ENCODE measurements at regions not wholly inside any gene's neighbourhood (a gene's known extent, or its start where the extent isn't known, plus 50 kb on each side); places are given as distances from the start of the nearest gene placed in this dataset. TPM values are rescaled to one million over a fixed set of nuclear protein-coding genes. Genes with fewer than 3 reads are reported as not detected.

DNA sequence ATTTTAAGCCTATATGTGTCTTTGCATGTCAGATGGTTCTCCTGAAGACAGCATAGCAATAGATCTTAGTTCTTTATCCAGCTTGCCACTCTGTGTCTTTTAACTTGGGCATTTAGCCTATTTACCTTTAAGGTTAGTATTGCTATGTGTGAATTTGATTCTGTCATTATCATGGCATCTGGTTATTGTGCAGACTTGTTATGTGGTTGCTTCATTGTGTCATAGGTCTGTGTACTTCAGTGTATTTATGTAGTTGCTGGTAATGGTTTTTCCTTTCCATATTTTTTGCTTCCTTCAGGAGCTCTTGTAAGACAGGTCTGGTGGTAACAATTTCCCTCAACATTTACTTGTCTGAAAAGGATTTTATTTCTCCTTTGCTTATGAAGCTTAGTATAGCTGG lies 1443.5 kb downstream of the FAM133A start:
- H3K4me3 ChIP-seq (ENCODE audit: low read depth, low read length), result no peak overlapping the region
- no peak for TF ChIP-seq CTCF (IDR thresholded peaks at IDR 0.05; ENCODE audit: insufficient read depth, low read depth, low read length)
- no peak for DNase-seq (ENCODE audit: low read depth)

DNA sequence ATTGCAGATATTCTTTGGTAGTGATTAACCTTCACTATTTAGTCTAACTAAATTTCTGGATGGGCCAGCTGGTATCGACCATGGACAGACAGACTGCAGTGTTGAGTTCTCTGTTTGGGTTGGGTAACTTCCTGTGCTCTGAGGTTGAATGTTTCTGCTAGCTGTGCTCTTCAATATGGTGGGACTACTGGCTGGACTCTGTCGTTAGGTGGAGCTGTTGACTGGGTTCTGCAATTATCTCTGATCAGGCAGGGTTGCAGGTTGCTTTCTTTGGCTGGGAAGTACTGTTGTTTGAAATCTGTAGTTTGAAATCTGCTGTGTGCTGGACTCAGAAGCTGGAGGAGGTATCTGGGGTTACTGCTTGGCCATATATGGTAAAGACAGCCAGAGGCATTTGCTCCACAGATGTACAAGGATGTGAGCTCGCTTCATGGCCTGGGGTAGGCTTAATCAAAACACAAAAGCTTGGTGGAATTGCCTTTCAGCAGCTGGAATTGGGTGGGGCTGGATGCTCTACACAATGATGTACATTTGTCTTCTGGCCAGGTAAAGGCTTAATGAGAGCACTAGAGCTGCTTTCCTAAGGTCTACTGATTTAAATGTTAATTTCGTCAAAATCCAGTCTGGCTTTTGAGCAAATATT lies 1472.0 kb downstream of the FAM133A start:
- DNase-seq (ENCODE audit: low read depth), result no peak
- H3K4me3 ChIP-seq (ENCODE audit: low read depth, low read length), result no peak overlapping the region
- no peak for TF ChIP-seq CTCF (IDR thresholded peaks at IDR 0.05; ENCODE audit: insufficient read depth, low read depth, low read length)

GRCh38 chrX:95152810-95153209 lies 1478.8 kb downstream of the FAM133A start:
- DNase-seq (ENCODE audit: low read depth), result no peak
- TF ChIP-seq CTCF (IDR thresholded peaks at IDR 0.05; ENCODE audit: insufficient read depth, low read depth, low read length), result no peak
- H3K4me3 ChIP-seq (ENCODE audit: low read depth, low read length), result no peak overlapping the region

DNA sequence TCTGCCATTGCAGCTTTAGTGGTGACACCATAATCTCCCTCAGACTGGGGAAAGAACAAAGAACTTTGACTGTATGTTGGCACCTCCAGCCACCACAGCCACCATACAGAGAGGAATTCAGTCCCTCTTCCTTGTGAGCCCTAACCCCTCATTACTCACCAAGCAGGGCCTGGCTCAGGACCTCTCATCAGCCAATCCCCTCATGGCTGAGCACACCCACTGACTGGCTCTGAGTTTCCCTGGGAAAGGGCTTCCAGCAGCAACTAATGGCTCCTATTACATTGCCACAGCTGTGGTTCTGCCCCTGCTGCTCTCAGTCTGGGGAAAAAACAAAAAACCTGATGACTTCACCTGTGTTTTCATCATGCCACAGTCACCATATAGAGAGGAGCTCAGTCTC lies 1482.6 kb downstream of the FAM133A start:
- no peak for DNase-seq (ENCODE audit: low read depth)
- no peak for TF ChIP-seq CTCF (IDR thresholded peaks at IDR 0.05; ENCODE audit: insufficient read depth, low read depth, low read length)
- no peak overlapping the region for H3K4me3 ChIP-seq (ENCODE audit: low read depth, low read length)

Small RNA genes lying in the stretch of these regions (small RNA-seq; reads per million reads assigned to genes)
- gene MIR548M, result not detected

All from fibroblast of villous mesenchyme (primary cell).